Effector memory CD8-positive, alpha-beta T cell (primary cell): ENCODE measurements at regions not wholly inside any gene's neighbourhood (a gene's known extent, or its start where the extent isn't known, plus 50 kb on each side); places are given as distances from the start of the nearest gene placed in this dataset.
A peak's percentile ranks its signal among the peaks of the same experiment; 100 is the strongest.

Experiments used
- ATAC-seq: fragments of 150-1000 bp; cut with Tn5 transposase; replicated peaks from 2 replicates; pipeline ENCODE4 v1.10.0; 2021; ENCODE audit warnings: mild to moderate bottlenecking, moderate library complexity
- DNase-seq, 3 experiments: peaks; one replicate each; pipeline ENCODE4 v3.0.0; 2021
- H3K27ac Mint-ChIP-seq, 2 donors: one replicate each; pipeline ENCODE4 v1.8.0; 2022; ENCODE audit warnings: mild to moderate bottlenecking in 2 of 2, mixed read lengths in 2 of 2, moderate library complexity in 2 of 2
- H3K27me3 Mint-ChIP-seq, 2 donors: one replicate each; pipeline ENCODE4 v1.8.0; 2022; ENCODE audit warnings: mixed read lengths in 2 of 2
- H3K36me3 Mint-ChIP-seq: one replicate; pipeline ENCODE4 v1.8.0; 2022; ENCODE audit warnings: mild to moderate bottlenecking, moderate library complexity, mixed read lengths; ENCODE audit not compliant: insufficient read depth
- H3K4me1 Mint-ChIP-seq, 2 donors: one replicate each; pipeline ENCODE4 v1.8.0; 2022; ENCODE audit warnings: low read depth in 2 of 2, mixed read lengths in 2 of 2
- H3K4me3 Mint-ChIP-seq, 2 donors: one replicate each; pipeline ENCODE4 v1.8.0; 2022; ENCODE audit warnings: mild to moderate bottlenecking in 2 of 2, mixed read lengths in 2 of 2, moderate library complexity in 2 of 2
- H3K9me3 Mint-ChIP-seq, 2 donors: one replicate each; pipeline ENCODE4 v1.8.0; 2022; ENCODE audit warnings: mixed read lengths in 2 of 2

DNA sequence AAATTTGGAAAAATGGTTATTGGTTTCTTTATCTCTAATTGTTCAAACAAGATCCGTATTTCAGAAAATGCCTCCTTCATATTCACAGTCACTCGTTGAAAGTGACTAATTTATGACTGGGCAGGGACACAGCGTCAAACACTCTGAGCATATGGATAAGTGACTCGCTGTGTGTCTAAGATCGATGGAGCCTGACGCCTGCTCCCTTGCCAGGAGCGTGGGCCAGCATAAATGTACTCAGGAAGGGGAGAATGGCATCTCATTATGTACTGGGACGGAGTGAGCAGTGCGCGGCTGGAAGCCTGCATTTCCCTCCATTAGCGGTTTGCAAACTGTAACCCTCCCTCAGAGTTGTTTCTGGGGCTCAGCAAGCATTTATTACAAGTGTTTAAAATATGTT lies 79.8 kb upstream of the CAST start:
- peaks cover 33 to 36% of the 10 kb centered on the region in 2 donors for H3K27me3 Mint-ChIP-seq
- ATAC-seq (no peak), DNase-seq (no peak)
- H3K4me1 Mint-ChIP-seq = peaks cover 4 to 8% of the 10 kb centered on the region in 2 donors
- no peaks in the 10 kb centered on the region for H3K36me3 Mint-ChIP-seq
- H3K9me3 Mint-ChIP-seq = no peaks in the 10 kb centered on the region
- H3K27ac Mint-ChIP-seq = no peak overlapping the region
- H3K4me3 Mint-ChIP-seq = no peak overlapping the region

DNA sequence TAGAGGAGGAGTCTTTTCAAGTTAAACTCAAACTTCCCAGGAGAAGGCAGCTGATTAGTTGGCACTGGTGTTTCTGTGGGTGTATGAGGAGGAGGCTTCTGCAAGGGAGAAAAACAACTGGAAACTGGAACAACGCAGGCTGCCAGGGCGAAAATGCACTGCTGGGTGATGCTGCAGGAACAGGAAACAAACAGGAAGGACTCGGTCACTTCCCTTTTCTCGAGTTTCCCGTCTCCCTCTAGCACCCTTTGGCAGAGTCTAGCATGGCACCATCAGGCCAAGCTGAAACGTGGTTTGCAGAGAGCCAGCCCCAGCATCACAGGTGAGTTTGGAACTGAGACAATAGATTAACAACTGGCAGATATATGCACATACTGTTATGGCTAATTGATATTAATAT lies 77.5 kb upstream of the CAST start:
- H3K36me3 Mint-ChIP-seq = no peaks in the 10 kb centered on the region
- peaks cover 4 to 8% of the 10 kb centered on the region in 2 donors for H3K4me1 Mint-ChIP-seq
- H3K27me3 Mint-ChIP-seq = peaks cover 31 to 36% of the 10 kb centered on the region in 2 donors
- H3K27ac Mint-ChIP-seq = no peak overlapping the region
- no peak for DNase-seq
- H3K9me3 Mint-ChIP-seq = no peaks in the 10 kb centered on the region
- H3K4me3 Mint-ChIP-seq = no peak overlapping the region
- ATAC-seq = no peak

DNA sequence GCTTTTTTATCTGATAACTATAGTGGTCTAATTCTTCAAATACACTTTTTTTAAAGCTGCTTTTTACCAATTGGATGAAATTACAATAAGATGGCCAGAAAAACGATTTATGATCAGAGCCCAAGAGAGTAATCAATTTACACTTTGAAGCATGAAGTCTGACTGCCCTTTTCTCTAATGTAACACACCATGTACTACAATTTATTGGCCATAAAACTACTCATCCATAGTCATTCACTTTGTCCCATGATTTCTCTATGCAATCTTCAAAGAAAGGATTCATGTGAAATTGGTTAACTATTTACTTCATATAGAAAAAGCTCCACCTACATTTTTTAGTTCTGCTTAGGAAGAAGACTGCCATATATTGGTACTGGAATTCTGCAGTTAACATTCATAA lies 73.6 kb upstream of the CAST start:
- Mint-ChIP-seq H3K4me1 (peaks cover 4 to 8% of the 10 kb centered on the region in 2 donors), H3K9me3 (no peaks in the 10 kb centered on the region), H3K27me3 (peaks cover 25 to 49% of the 10 kb centered on the region in 2 donors), H3K4me3 (no peak overlapping the region), H3K27ac (no peak overlapping the region), H3K36me3 (no peaks in the 10 kb centered on the region)
- DNase-seq = no peak
- no peak for ATAC-seq

DNA sequence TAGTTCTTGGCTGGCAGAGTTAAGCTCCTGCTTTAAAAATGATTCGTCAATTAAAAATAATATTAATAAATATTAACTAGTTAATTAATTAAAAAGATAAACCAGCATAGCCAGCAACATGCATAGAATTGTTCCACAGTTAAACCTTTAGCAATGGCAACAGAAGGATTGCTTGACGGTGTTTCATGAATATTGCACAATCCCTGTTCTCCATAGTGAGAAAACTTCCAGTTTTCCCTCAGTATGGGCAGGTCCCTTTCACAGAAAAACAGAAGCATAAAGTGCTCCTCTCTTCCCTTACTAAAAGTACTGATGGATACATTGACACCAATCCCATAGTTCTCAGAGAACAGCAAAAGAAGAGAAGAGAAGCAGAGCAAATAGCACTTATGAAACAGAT lies 71.4 kb upstream of the CAST start:
- no peak overlapping the region for H3K4me3 Mint-ChIP-seq
- H3K27me3 Mint-ChIP-seq = peaks cover 16 to 41% of the 10 kb centered on the region in 2 donors
- H3K4me1 Mint-ChIP-seq = no peaks in the 10 kb centered on the region
- no peaks in the 10 kb centered on the region for H3K9me3 Mint-ChIP-seq
- no peak for ATAC-seq
- H3K36me3 Mint-ChIP-seq = no peaks in the 10 kb centered on the region
- H3K27ac Mint-ChIP-seq = no peak overlapping the region
- DNase-seq = no peak

DNA sequence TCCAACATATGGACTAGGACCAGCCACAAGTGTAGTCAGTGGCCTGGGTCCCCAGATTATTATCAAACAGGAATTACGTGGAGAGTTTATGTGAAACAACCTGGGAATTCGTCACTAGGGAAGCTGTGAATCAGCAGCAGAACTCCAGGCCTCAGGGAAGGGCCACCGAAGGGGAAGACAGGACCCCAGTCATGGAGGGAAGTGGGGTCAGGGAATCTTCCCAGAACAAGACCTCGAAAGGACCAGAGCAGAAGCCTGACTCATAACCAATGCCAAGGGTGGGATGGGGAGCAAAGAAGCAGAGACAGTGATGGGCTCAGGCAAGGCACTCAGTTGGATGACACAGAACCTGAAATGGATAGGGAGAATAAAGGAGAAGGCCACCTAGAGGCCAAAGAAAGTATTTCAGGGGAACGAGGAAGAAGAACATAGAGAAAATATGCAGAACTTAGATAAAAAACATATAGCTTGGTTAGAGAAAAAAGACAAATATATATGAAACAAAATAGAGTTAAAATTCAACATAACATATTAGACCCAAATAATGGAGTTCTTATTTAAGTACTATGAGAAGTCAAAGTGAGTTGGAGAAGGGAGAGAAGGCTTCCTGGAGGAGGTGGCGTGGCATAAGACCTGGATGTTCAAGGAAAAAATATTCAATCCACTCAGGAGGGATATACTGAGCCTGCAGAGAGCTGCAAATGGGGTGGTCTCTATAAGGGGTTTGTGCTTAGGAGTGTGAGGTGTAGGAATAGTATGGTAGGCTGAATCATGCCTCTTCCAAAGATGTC lies 66.7 kb upstream of the CAST start:
- no peak overlapping the region for H3K27ac Mint-ChIP-seq
- peaks cover 0 to 4% of the 10 kb centered on the region in 2 donors for H3K4me1 Mint-ChIP-seq
- H3K4me3 Mint-ChIP-seq = no peak overlapping the region
- H3K27me3 Mint-ChIP-seq = peaks cover 22 to 48% of the 10 kb centered on the region in 2 donors
- H3K36me3 Mint-ChIP-seq = no peaks in the 10 kb centered on the region
- ATAC-seq (peak; percentile 19), DNase-seq (peak; percentile 6 to 25 (median 16))
- no peaks in the 10 kb centered on the region for H3K9me3 Mint-ChIP-seq

DNA sequence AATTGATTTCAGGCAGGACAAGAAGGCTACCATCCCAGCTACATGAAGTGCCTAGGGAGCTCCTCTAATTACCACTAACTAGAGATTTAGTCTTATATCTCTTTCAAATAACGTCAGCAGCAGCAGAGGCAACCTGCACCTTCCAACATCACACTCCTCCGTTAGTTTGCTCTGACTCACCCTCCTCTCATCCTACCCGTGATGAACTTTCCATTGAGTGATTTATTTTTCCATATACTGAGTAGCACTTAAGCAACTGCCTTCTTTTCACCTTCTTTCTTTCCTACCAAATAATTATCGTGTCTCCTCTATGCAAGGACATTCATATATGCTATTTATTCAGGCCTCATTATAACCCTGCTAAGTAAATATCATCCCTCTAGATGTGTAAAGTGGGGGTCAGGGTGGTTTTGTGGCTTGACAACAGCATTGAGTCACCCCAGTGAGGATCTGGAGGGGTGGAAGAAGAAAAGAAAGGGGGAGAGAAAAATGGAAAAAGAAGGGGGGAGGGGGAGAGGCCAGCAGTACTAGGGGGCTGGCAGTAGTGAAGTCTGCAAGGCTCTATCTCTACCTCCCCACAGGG lies 64.6 kb upstream of the CAST start:
- Mint-ChIP-seq H3K36me3 (no peaks in the 10 kb centered on the region), H3K4me3 (no peak overlapping the region), H3K4me1 (peaks cover 0 to 4% of the 10 kb centered on the region in 2 donors), H3K27me3 (peaks cover 29 to 48% of the 10 kb centered on the region in 2 donors), H3K27ac (no peak overlapping the region), H3K9me3 (no peaks in the 10 kb centered on the region)
- ATAC-seq (no peak), DNase-seq (no peak)

DNA sequence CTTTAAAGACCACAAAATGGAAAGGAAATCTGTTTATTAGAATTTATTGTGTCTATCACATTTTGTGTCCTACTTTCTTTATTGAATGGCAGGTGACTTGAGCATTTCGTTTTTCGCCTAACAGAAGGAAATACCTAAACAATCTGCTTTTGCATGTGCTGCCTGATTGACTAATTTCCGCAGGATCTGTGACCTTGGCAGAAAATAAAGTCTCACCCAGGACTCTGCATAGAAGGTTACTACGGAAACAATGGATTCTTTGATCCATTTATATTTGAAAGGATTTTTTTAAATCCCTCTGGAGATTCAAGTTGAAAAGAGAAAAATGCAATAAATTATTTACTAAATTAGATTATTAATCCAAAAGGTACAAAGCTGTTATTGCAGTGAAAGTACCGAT lies 61.0 kb upstream of the CAST start:
- Mint-ChIP-seq H3K27me3 (peaks cover 11 to 21% of the 10 kb centered on the region in 2 donors), H3K27ac (no peak overlapping the region), H3K9me3 (no peaks in the 10 kb centered on the region), H3K4me3 (no peak overlapping the region), H3K36me3 (no peaks in the 10 kb centered on the region), H3K4me1 (peaks cover 0 to 4% of the 10 kb centered on the region in 2 donors)
- ATAC-seq = no peak
- DNase-seq = no peak

DNA sequence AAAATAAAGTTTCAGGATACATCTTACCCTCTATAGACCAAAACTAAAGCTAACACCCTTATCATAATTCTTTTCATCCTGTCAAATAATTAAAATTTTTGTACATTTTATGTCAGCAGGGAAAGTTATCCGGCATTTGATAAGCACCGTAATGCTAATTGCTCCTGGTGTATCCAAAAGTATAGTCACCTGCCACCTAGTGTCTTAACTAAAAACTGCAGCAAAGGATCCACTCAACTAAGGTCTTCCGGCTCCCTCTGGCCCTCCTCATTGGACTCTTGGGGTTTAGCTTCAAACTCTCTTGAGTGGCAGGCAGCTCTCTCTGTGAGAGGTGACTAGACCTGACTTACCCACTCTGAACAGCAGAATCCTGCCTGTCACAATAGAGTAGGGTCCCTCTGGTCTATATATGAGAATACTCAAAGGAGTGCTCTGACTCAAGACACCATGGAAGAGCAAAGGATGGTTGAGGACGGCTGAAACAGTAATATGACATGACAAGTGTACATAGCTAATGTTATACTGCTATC lies 60.4 kb upstream of the CAST start:
- H3K4me3 Mint-ChIP-seq = no peak overlapping the region
- H3K27ac Mint-ChIP-seq = no peak overlapping the region
- H3K9me3 Mint-ChIP-seq = no peaks in the 10 kb centered on the region
- ATAC-seq = peak; percentile 86
- DNase-seq = peak; percentile 59 to 68 (median 60)
- H3K36me3 Mint-ChIP-seq = no peaks in the 10 kb centered on the region
- H3K4me1 Mint-ChIP-seq = peaks cover 0 to 4% of the 10 kb centered on the region in 2 donors
- peaks cover 11 to 19% of the 10 kb centered on the region in 2 donors for H3K27me3 Mint-ChIP-seq

DNA sequence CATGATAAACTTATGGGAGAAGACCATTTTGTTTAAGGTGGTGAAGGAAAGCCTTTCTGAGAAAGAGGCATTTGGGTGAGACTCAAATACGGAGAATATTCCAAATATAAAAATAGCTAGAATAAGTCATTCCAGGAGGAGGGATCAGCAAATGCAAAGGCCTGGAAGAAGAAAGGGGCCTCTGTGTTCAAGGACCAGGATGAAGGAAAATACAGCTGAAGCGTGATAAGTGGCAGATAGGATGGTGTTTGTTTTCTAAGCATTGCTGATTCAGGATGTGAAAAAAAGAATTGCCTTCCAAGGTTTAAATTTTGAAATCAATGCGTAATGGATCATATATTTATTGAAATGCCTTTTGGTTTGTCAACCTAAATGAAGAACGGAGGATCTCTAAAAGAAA lies 59.4 kb upstream of the CAST start:
- H3K36me3 Mint-ChIP-seq = no peaks in the 10 kb centered on the region
- no peak overlapping the region for H3K4me3 Mint-ChIP-seq
- no peak overlapping the region for H3K27ac Mint-ChIP-seq
- peaks cover 11 to 13% of the 10 kb centered on the region in 2 donors for H3K27me3 Mint-ChIP-seq
- ATAC-seq (no peak), DNase-seq (no peak)
- no peaks in the 10 kb centered on the region for H3K4me1 Mint-ChIP-seq
- H3K9me3 Mint-ChIP-seq = no peaks in the 10 kb centered on the region

DNA sequence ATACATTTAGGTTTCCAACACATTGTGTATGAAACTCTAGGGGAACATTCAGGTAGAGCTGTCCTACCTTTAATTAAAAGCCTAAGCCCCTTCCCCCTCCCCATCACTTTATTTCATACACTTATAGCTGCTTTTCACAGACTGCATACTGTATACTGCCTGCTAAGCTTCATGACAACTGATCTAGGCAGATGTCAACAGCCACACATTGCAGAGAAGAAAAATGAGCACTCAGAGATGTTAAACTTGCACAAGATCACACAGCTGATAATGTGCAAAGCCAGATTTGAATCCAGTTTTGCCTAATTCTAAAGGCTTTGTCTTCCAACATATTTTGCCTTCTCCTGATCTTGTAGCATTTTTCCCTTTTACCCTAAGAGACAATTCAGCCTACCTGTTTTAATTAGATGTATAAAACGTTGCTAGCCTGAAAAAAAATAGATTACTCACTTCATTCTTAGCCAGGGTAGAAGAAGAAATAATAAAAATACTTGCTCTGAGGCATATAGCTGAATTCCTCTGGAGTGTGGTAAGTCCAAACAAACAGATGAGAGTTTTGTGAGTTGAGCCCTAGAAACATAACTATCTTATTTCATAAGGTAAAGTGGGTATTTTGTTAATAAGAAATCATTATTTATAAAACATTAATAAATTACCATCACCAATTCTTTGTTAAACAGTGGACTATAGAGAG lies 56.9 kb upstream of the CAST start:
- Mint-ChIP-seq H3K4me1 (no peaks in the 10 kb centered on the region), H3K4me3 (no peak overlapping the region), H3K9me3 (no peaks in the 10 kb centered on the region), H3K27me3 (peaks cover 22 to 31% of the 10 kb centered on the region in 2 donors), H3K27ac (no peak overlapping the region), H3K36me3 (no peaks in the 10 kb centered on the region)
- no peak for DNase-seq
- no peak for ATAC-seq

DNA sequence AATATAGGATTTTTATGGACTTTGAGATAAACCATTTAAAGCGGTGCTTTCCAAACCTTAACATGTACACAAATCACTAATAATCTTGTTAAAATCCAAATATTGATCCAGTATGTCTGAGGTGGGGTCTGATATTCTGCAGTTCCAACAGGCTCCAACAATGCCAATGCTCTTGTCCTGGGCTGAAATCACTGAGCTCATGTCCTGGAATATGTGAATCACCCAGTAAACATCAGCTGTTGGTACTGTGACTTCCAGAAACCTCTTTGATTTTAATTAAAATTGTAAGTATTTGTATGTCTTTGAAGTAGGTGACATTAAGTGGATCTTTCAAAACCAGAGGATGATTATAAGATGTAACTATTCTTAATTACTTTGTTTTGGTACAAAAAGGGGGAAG lies 52.8 kb upstream of the CAST start:
- ATAC-seq = no peak
- peaks cover 33% of the 10 kb centered on the region in 2 donors for H3K27me3 Mint-ChIP-seq
- H3K36me3 Mint-ChIP-seq = no peaks in the 10 kb centered on the region
- no peak overlapping the region for H3K27ac Mint-ChIP-seq
- DNase-seq = no peak
- H3K9me3 Mint-ChIP-seq = no peaks in the 10 kb centered on the region
- H3K4me1 Mint-ChIP-seq = peaks cover 4 to 5% of the 10 kb centered on the region in 2 donors
- H3K4me3 Mint-ChIP-seq = no peak overlapping the region

DNA sequence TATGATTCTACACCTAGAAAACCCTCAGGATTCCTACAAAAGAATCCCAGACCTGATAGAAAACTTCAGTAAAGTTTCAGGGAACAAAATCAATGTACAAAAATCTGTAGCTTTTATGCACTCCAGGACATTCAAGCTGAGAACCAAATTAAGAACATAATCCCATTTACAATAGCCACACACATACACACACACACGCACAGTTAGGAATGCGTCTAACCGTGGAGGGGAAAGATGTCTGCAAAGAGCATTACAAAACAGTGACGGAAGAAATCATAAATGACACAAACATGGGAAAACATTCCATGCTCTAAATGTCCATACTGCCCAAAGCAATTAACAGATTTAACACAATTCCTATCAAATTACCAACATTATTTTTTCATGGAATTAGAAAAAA lies 51.4 kb upstream of the CAST start:
- H3K27ac Mint-ChIP-seq = no peak overlapping the region
- DNase-seq (no peak), ATAC-seq (no peak)
- peaks cover 33% of the 10 kb centered on the region in 2 donors for H3K27me3 Mint-ChIP-seq
- peaks cover 4 to 5% of the 10 kb centered on the region in 2 donors for H3K4me1 Mint-ChIP-seq
- H3K9me3 Mint-ChIP-seq = no peaks in the 10 kb centered on the region
- no peak overlapping the region for H3K4me3 Mint-ChIP-seq
- no peaks in the 10 kb centered on the region for H3K36me3 Mint-ChIP-seq

DNA sequence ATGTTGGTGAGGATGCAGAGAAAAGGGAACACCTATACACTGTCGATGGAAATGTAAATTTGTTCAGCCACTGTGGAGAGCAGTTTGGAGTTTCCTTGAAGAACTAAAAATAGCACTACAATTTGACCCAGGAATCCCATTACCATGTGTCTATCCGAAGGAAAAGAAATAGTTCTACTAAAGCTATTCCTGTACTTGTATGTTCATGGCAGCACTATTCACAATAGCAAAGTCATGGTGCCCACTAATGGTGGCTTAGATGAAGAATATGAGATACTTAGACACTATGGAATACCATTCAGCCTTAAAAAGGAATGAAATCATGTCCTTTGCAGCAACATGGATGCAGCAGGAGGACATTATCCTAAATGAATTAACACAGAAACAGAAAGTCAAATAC lies 50.2 kb upstream of the CAST start:
- ATAC-seq = no peak
- peaks cover 33% of the 10 kb centered on the region in 2 donors for H3K27me3 Mint-ChIP-seq

More for the DNA sequence above, 50.2 kb upstream of the CAST start:
- H3K4me1 Mint-ChIP-seq = peaks cover 4 to 5% of the 10 kb centered on the region in 2 donors
- no peaks in the 10 kb centered on the region for H3K9me3 Mint-ChIP-seq
- H3K4me3 Mint-ChIP-seq = no peak overlapping the region
- no peak overlapping the region for H3K27ac Mint-ChIP-seq
- no peak for DNase-seq
- H3K36me3 Mint-ChIP-seq = no peaks in the 10 kb centered on the region
